PC-9 (cell line): ENCODE measurements at regions not wholly inside any gene's neighbourhood (a gene's known extent, or its start where the extent isn't known, plus 50 kb on each side); places are given as distances from the start of the nearest gene placed in this dataset.

ENCODE experiments used
- BruUV-seq: library from RNA; stranded (reverse); fragments of 400-500 nt; replicated peaks from 2 replicates; lab custom pipeline; 2021; lab: Mats Ljungman, UMichigan
- CTCF ChIA-PET: fragments of 300-600 bp; sonication (Branson Sonifier 250); formaldehyde crosslinking; loops from one replicate; lab custom pipeline; 2022; ENCODE audit warnings: antibody characterized with exemption; lab: Charles Lee
- POLR2A ChIA-PET: fragments of 300-600 bp; sonication (Branson Sonifier 250); formaldehyde crosslinking; loops from one replicate; lab custom pipeline; 2022; ENCODE audit warnings: antibody characterized with exemption; ENCODE audit not compliant: unreplicated experiment; lab: Charles Lee
- DNase-seq, 2 experiments: peaks; one replicate each; pipeline versions ENCODE4 v3.0.0 to v3.0.0-alpha.2; 2015 to 2022; ENCODE audit warnings: mixed read lengths in 1 of 2
- H2AFZ ChIP-seq: fragments of 200-600 bp; sonication (generic); 2 replicates; pipeline ENCODE4 v1.8.1; 2017; ENCODE audit warnings: antibody characterized with exemption
- H3F3A ChIP-seq: fragments of 200-600 bp; sonication (generic); 2 replicates; pipeline ENCODE4 v1.8.1; 2017; ENCODE audit warnings: antibody characterized with exemption, mild to moderate bottlenecking, low read depth; ENCODE audit not compliant: insufficient read depth
- H3K27ac ChIP-seq: fragments of 200-600 bp; sonication (generic); 2 replicates; pipeline ENCODE4 v1.6.1; 2016; ENCODE audit warnings: mixed run types
- H3K27me3 ChIP-seq: fragments of 200-600 bp; sonication (generic); 2 replicates; pipeline ENCODE4 v1.6.1; 2016; ENCODE audit warnings: low read depth, mixed run types; ENCODE audit not compliant: insufficient read depth
- H3K36me3 ChIP-seq: fragments of 200-600 bp; sonication (generic); 2 replicates; pipeline ENCODE4 v1.6.1; 2016; ENCODE audit warnings: low read depth, mixed run types
- H3K4me1 ChIP-seq: fragments of 200-600 bp; sonication (generic); replicated peaks from 2 replicates; pipeline ENCODE4 v1.6.1; 2016; ENCODE audit warnings: mixed run types; ENCODE audit not compliant: insufficient read depth
- H3K4me2 ChIP-seq: fragments of 200-600 bp; sonication (generic); 2 replicates; pipeline ENCODE4 v1.6.1; 2017; ENCODE audit warnings: mixed run types
- H3K4me3 ChIP-seq: fragments of 200-600 bp; sonication (generic); 2 replicates; pipeline ENCODE4 v1.6.1; 2016; ENCODE audit warnings: mixed run types
- H3K79me2 ChIP-seq: fragments of 200-600 bp; sonication (generic); 2 replicates; pipeline ENCODE4 v1.6.1; 2017; ENCODE audit warnings: low read depth, mixed run types
- H3K9me2 ChIP-seq: fragments of 200-600 bp; sonication (generic); 2 replicates; pipeline ENCODE4 v1.8.1; 2017; ENCODE audit warnings: mild to moderate bottlenecking; ENCODE audit not compliant: insufficient read depth
- H3K9me3 ChIP-seq: fragments of 200-600 bp; sonication (generic); 2 replicates; pipeline ENCODE4 v1.8.1; 2016; ENCODE audit warnings: low read depth; ENCODE audit not compliant: insufficient read depth
- H4K20me1 ChIP-seq: fragments of 200-600 bp; sonication (generic); 2 replicates; pipeline ENCODE4 v1.8.1; 2017; ENCODE audit not compliant: insufficient read depth
- EZH2 ChIP-seq: fragments of 200-600 bp; sonication (generic); IDR thresholded peaks from 2 replicates; pipeline ENCODE4 v1.8.0; 2017; ENCODE audit warnings: antibody characterized with exemption, low read depth
- intact Hi-C: fragments of 100-400 bp; cut with micrococcal nuclease; formaldehyde crosslinking; loops from one replicate; pipeline ENCODE4 v1.10.0; 2022; ENCODE audit not compliant: unreplicated experiment
- TF ChIP-seq, protein P1 (sequence below): fragments of 200-600 bp; sonication (generic); conservative IDR thresholded peaks from 2 replicates; pipeline ENCODE4 v1.6.1; 2017; ENCODE audit warnings: mixed run types, antibody characterized with exemption, mild to moderate bottlenecking, moderate library complexity

GRCh38 chr21:27114111-27114510 lies 147.2 kb upstream of the ADAMTS5 start:
- H3K4me2 ChIP-seq, result no peak overlapping the region
- H3F3A ChIP-seq, result no peaks in the 10 kb centered on the region
- H2AFZ ChIP-seq, result no peak overlapping the region
- intact Hi-C loops, result no loop called here
- H3K4me3 ChIP-seq, result no peak overlapping the region
- ChIA-PET CTCF (no interaction called here), POLR2A (no interaction called here)
- no peaks in the 10 kb centered on the region for H3K79me2 ChIP-seq
- H3K9me3 ChIP-seq, result no peaks in the 10 kb centered on the region
- H3K9me2 ChIP-seq, result no peaks in the 10 kb centered on the region
- no peaks in the 10 kb centered on the region for H3K27me3 ChIP-seq
- no peak for TF ChIP-seq EZH2
- TF ChIP-seq, protein P1, sequence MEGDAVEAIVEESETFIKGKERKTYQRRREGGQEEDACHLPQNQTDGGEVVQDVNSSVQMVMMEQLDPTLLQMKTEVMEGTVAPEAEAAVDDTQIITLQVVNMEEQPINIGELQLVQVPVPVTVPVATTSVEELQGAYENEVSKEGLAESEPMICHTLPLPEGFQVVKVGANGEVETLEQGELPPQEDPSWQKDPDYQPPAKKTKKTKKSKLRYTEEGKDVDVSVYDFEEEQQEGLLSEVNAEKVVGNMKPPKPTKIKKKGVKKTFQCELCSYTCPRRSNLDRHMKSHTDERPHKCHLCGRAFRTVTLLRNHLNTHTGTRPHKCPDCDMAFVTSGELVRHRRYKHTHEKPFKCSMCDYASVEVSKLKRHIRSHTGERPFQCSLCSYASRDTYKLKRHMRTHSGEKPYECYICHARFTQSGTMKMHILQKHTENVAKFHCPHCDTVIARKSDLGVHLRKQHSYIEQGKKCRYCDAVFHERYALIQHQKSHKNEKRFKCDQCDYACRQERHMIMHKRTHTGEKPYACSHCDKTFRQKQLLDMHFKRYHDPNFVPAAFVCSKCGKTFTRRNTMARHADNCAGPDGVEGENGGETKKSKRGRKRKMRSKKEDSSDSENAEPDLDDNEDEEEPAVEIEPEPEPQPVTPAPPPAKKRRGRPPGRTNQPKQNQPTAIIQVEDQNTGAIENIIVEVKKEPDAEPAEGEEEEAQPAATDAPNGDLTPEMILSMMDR, result no peak
- no peak for DNase-seq
- H3K4me1 ChIP-seq, result no peaks in the 10 kb centered on the region
- no peak overlapping the region for H3K27ac ChIP-seq
- no TSS peak for BruUV-seq
- no peaks in the 10 kb centered on the region for H3K36me3 ChIP-seq
- H4K20me1 ChIP-seq, result no peaks in the 10 kb centered on the region

DNA sequence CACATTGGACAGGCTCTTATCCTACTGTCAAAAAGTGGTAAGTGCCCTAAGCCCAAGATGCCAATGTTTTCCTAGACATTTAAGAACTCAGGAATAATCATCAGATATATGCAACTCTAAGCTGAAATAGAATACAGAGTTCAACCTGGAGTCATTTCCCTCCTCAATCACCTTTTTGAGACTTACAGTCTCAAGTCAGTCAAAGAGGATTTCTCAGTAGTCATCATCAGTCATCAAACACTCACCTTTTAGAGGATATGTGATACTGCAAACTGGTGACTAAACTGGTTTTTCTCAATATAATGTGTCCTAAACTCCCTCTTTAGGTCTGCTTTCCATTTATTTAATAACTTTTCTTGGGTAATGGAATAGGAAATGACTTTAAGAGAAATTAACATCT lies 145.3 kb upstream of the ADAMTS5 start:
- intact Hi-C loops, result no loop called here
- Histone ChIP-seq H3K79me2 (no peaks in the 10 kb centered on the region), H3K4me2 (no peak overlapping the region), H3K36me3 (no peaks in the 10 kb centered on the region), H3K4me1 (no peaks in the 10 kb centered on the region), H3K4me3 (no peak overlapping the region), H4K20me1 (no peaks in the 10 kb centered on the region), H3K9me2 (no peaks in the 10 kb centered on the region), H3K27ac (no peak overlapping the region), H2AFZ (no peak overlapping the region), H3K9me3 (no peaks in the 10 kb centered on the region), H3K27me3 (no peaks in the 10 kb centered on the region), H3F3A (no peaks in the 10 kb centered on the region)
- TF ChIP-seq, protein P1, result no peak
- TF ChIP-seq EZH2, result no peak
- no peak for DNase-seq
- ChIA-PET CTCF (no interaction called here), POLR2A (no interaction called here)
- no TSS peak for BruUV-seq

GRCh38 chr21:27110956-27111355 lies 144.1 kb upstream of the ADAMTS5 start:
- ChIA-PET POLR2A (no interaction called here), CTCF (no interaction called here)
- no peaks in the 10 kb centered on the region for H3K79me2 ChIP-seq
- no peak for DNase-seq
- H3F3A ChIP-seq, result no peaks in the 10 kb centered on the region
- H3K9me3 ChIP-seq, result no peaks in the 10 kb centered on the region
- no peaks in the 10 kb centered on the region for H3K4me1 ChIP-seq
- no peaks in the 10 kb centered on the region for H3K36me3 ChIP-seq
- no peak overlapping the region for H3K4me3 ChIP-seq
- no TSS peak for BruUV-seq
- H3K9me2 ChIP-seq, result no peaks in the 10 kb centered on the region
- intact Hi-C loops, result no loop called here
- no peaks in the 10 kb centered on the region for H4K20me1 ChIP-seq
- no peak overlapping the region for H3K27ac ChIP-seq
- no peak overlapping the region for H2AFZ ChIP-seq
- TF ChIP-seq, protein P1, result no peak
- no peak for TF ChIP-seq EZH2
- H3K4me2 ChIP-seq, result no peak overlapping the region
- H3K27me3 ChIP-seq, result no peaks in the 10 kb centered on the region
